ENCODE measurements at regions not wholly inside any gene's neighbourhood (a gene's known extent, or its start where the extent isn't known, plus 50 kb on each side); places are given as distances from the start of the nearest gene placed in this dataset.

DNA sequence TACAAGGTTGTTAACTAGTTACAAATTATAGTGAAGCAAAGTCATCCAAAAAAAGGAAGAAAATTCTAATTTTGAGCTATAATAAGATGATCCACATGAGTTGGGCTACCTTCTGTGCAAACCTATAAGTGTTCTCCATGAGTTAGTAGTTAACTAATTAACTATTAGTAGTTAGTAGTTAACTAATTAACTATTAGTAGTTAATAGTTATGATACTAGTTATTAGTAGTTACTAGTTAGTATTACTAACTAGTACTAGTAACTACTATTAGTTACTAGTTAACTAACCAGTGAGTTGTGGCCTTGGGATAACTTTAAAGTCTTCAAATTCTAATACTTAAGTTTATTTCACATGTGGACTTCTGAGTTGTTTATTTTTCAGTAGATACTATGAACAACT, 453.4 kb upstream of the GRM3 start:
- DNase-seq (ENCODE audit: low read depth in 2 of 2) = no peak
- Histone ChIP-seq H3K27ac (ENCODE audit: insufficient read depth, low read length) (no peak overlapping the region), H3K79me2 (ENCODE audit: control insufficient read depth, insufficient read depth, low read length) (no peaks in the 10 kb centered on the region), H3K4me2 (ENCODE audit: extremely low read depth, insufficient read depth, low read length) (no peak overlapping the region), H3K4me3 (replicated peaks in 1 of 4; ENCODE audit: control extremely low read depth in 1 of 4, insufficient read depth in 1 of 4, low read depth in 3 of 4, low read length in 4 of 4) (no peak overlapping the region), H3K27me3 (ENCODE audit: control insufficient read depth, insufficient read depth, low read length) (no peaks in the 10 kb centered on the region), H3K4me1 (ENCODE audit: control insufficient read depth, extremely low read depth, insufficient read depth, low read length) (no peaks in the 10 kb centered on the region), H4K20me1 (ENCODE audit: control insufficient read depth, extremely low read depth, insufficient read depth, low read length) (no peaks in the 10 kb centered on the region), H3K36me3 (ENCODE audit: control insufficient read depth, insufficient read depth, low read length) (no peaks in the 10 kb centered on the region), H2AFZ (ENCODE audit: low read length) (no peak overlapping the region), H3K9ac (ENCODE audit: insufficient read depth, low read length) (no peak overlapping the region), H3K9me3 (ENCODE audit: control insufficient read depth, insufficient read depth, low read depth, low read length) (no peaks in the 10 kb centered on the region)
- TF ChIP-seq EZH2 (IDR thresholded peaks at IDR 0.05; ENCODE audit: low read length, missing control alignments) = no peak
- TF ChIP-seq CTCF (conservative IDR thresholded peaks at IDR 0.05 in 1 of 2, IDR thresholded peaks at IDR 0.05 in 1 of 2; ENCODE audit: low read depth in 1 of 2, low read length in 2 of 2) = no peak

DNA sequence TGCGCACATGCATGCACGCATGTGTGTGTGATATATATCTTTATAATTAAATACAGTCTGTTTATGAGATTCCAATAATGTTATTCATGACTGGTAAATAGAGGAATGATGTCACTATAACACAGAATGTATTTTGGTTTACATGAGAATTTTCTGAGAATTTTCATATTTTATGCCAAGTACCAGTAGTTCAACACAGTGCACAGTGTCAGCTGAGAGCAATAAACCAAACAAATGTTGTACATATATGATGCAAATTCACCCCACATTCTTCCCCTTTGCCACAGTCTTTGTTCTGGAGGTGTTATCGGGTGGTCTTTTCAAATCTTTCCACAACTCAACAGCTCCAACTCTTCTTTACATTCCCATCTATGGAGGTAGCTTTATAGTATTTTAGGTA, 462.2 kb upstream of the GRM3 start:
- Histone ChIP-seq H3K79me2 (ENCODE audit: control insufficient read depth, insufficient read depth, low read length) (no peaks in the 10 kb centered on the region), H3K36me3 (ENCODE audit: control insufficient read depth, insufficient read depth, low read length) (no peaks in the 10 kb centered on the region), H3K9me3 (ENCODE audit: control insufficient read depth, insufficient read depth, low read depth, low read length) (no peaks in the 10 kb centered on the region), H3K4me1 (ENCODE audit: control insufficient read depth, extremely low read depth, insufficient read depth, low read length) (no peaks in the 10 kb centered on the region), H4K20me1 (ENCODE audit: control insufficient read depth, extremely low read depth, insufficient read depth, low read length) (no peaks in the 10 kb centered on the region), H3K4me3 (replicated peaks in 1 of 4; ENCODE audit: control extremely low read depth in 1 of 4, insufficient read depth in 1 of 4, low read depth in 3 of 4, low read length in 4 of 4) (no peak overlapping the region), H3K27me3 (ENCODE audit: control insufficient read depth, insufficient read depth, low read length) (no peaks in the 10 kb centered on the region), H3K4me2 (ENCODE audit: extremely low read depth, insufficient read depth, low read length) (no peak overlapping the region), H2AFZ (ENCODE audit: low read length) (no peak overlapping the region), H3K9ac (ENCODE audit: insufficient read depth, low read length) (no peak overlapping the region), H3K27ac (ENCODE audit: insufficient read depth, low read length) (no peak overlapping the region)
- TF ChIP-seq CTCF (conservative IDR thresholded peaks at IDR 0.05 in 1 of 2, IDR thresholded peaks at IDR 0.05 in 1 of 2; ENCODE audit: low read depth in 1 of 2, low read length in 2 of 2) (no peak), EZH2 (IDR thresholded peaks at IDR 0.05; ENCODE audit: low read length, missing control alignments) (no peak)
- DNase-seq (ENCODE audit: low read depth in 2 of 2) = no peak

- H3K9me3 ChIP-seq (ENCODE audit: control insufficient read depth, insufficient read depth, low read depth, low read length) = no peaks in the 10 kb centered on the region
- DNase-seq (ENCODE audit: low read depth in 2 of 2) = no peak
- no peaks in the 10 kb centered on the region for H3K4me1 ChIP-seq (ENCODE audit: control insufficient read depth, extremely low read depth, insufficient read depth, low read length)
- H2AFZ ChIP-seq (ENCODE audit: low read length) = no peak overlapping the region
- no peak overlapping the region for H3K9ac ChIP-seq (ENCODE audit: insufficient read depth, low read length)
- no peak for TF ChIP-seq CTCF (conservative IDR thresholded peaks at IDR 0.05 in 1 of 2, IDR thresholded peaks at IDR 0.05 in 1 of 2; ENCODE audit: low read depth in 1 of 2, low read length in 2 of 2)
- no peak for TF ChIP-seq EZH2 (IDR thresholded peaks at IDR 0.05; ENCODE audit: low read length, missing control alignments)
- H3K27ac ChIP-seq (ENCODE audit: insufficient read depth, low read length) = no peak overlapping the region
- H4K20me1 ChIP-seq (ENCODE audit: control insufficient read depth, extremely low read depth, insufficient read depth, low read length) = no peaks in the 10 kb centered on the region
- no peaks in the 10 kb centered on the region for H3K27me3 ChIP-seq (ENCODE audit: control insufficient read depth, insufficient read depth, low read length)
- H3K4me3 ChIP-seq (replicated peaks in 1 of 4; ENCODE audit: control extremely low read depth in 1 of 4, insufficient read depth in 1 of 4, low read depth in 3 of 4, low read length in 4 of 4) = no peak overlapping the region
- no peaks in the 10 kb centered on the region for H3K79me2 ChIP-seq (ENCODE audit: control insufficient read depth, insufficient read depth, low read length)
- no peak overlapping the region for H3K4me2 ChIP-seq (ENCODE audit: extremely low read depth, insufficient read depth, low read length)
- no peaks in the 10 kb centered on the region for H3K36me3 ChIP-seq (ENCODE audit: control insufficient read depth, insufficient read depth, low read length)
These were observed 478.9 kb upstream of the GRM3 start for GRCh38 chr7:86164827-86165226.
